Transverse colon (tissue), 3 donors: ENCODE measurements at regions not wholly inside any gene's neighbourhood (a gene's known extent, or its start where the extent isn't known, plus 50 kb on each side); places are given as distances from the start of the nearest gene placed in this dataset.

Experiments
- CTCF ChIP-seq, 5 experiments: fragments of 200-600 bp in 3 of 5; fragments of 450-650 bp in 2 of 5; sonication (generic) in 3 of 5; IDR thresholded peaks; 1 replicate in 2 of 5; 2 replicates in 3 of 5; pipeline ENCODE4 v1.5.1; 2016 to 2017; ENCODE audit warnings: antibody characterized with exemption in 5 of 5, inconsistent platforms in 3 of 5, mild to moderate bottlenecking in 2 of 5, moderate library complexity in 1 of 5
- EP300 ChIP-seq: sonication (generic); formaldehyde crosslinking; IDR thresholded peaks from one replicate; pipeline ENCODE4 v1.6.1; 2017; ENCODE audit warnings: antibody characterized with exemption, low read depth
- POLR2A ChIP-seq: fragments of 450-650 bp; IDR thresholded peaks from one replicate; pipeline ENCODE4 v1.6.1; 2016; ENCODE audit warnings: antibody characterized with exemption, mild to moderate bottlenecking, moderate library complexity

- TF ChIP-seq CTCF (IDR thresholded peaks at IDR 0.05) (no peak), EP300 (no peak), POLR2A (no peak)
These were observed 290.0 kb upstream of the ADAMTSL1 start for GRCh38 chr9:18183974-18184373.
